Embryonic facial prominence (tissue), 1 donor: ENCODE measurements at regions not wholly inside any gene's neighbourhood (a gene's known extent, or its start where the extent isn't known, plus 50 kb on each side); places are given as distances from the start of the nearest gene placed in this dataset.
"Not testable (repeated sequence)": the region's sequence is repeated elsewhere in the genome, so short reads cannot be mapped to it uniquely, and the experiment has no call there.

Experiments
- DNase-seq: peaks from one replicate; pipeline ENCODE4 v3.0.0-alpha.2; 2016; ENCODE audit errors: extremely low spot score

DNA sequence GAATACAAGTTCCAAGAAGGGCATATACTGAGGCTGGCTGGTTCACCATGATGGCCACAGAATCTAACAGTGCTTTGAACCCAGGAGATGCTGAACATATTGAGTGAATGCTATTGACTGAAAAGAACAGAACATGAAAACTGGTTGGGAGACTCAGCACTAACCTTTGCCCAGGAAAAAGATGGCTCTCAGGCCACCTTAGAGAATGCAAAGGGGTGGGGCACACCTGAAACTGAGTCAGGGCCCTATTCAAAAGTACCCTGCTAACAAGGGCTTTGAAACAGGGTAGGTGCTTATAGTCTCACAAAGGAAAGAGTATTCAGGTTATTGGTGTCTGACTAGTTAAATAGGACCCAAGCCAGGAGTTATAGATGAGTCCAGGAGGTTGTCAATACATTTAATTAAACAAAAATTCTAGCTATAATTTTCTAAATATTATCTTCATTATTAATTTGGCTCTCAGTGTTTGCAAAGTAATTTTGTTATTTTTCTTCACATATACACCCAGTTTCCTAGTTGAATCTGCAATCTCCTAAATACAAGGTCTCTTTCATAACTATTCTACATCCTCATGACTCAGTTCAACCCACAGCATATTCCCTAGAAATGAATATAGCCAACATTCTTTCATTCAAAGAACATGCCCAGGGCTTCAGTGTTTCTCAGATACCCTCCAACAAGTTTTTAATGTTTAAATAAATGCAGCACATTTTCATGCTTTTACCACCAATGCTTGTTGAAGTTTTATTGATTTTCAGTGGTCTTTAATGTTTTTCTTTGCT is 144.2 kb upstream of the RAPGEF2 start:
- no peak for DNase-seq

DNA sequence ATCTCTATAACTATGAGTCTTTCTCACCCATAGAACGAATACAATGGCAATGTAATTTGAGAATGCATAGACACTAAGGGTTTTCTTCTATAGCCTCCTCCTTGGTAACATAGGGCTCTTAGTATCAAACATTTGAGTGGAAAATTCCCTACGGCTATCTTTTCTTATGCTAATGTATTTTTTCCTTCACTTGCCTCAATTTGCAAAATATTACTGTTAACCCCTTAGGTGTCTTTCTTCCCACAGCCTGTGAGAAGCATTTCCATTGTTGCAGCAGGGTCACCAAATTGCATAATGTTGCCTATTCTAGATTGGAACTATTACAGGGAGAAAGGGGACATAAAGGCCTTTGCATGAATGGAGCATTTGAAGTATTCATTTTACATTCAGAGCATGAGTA is 140.5 kb upstream of the RAPGEF2 start:
- no peak for DNase-seq

DNA sequence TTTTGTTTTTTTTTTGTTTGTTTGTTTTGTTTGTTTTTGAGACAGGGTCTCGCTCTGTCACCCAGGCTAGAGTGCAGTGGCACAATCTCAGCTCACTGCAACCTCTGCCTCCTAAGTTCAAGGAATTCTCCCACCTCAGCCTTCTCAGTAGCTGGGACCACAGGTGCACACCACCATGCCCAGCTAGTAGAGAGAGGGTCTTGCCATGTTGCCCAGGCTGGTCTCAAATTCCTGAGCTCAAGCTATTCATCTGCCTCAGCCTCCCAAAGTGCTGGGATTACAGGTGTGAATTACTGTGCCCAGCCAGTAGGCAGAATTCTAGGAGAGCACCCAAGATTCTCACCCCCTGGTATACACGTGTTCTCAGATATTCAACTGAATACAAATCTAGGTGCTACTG is 139.6 kb upstream of the RAPGEF2 start:
- not testable (repeated sequence) for DNase-seq

DNA sequence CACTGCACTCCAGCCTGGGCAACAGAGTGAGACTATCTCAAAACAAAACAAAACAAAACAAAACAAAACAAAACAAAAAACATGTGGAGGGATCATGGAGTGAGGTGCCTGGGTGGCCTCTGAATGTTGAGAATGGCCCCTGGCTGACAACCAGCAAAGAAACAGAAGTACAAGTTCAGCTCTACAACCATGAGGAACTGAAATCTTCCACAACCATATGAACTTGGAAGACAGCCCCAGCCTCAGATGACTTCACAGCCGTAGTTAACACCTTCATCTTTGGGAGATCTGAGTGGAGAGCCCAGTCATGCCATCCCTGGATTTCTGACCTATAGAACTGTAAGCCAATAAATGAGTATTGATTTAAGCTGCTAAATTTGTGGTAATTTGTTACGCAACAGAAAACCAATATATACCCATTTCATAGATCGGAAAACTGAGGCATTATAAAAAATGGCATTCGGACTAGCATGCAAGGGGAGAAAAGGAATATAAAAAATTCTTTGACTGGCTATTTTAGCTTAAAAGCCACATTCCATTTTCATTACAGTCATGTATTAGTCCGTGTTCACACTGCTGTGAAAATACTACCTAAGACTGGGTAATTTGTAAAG is 138.7 kb upstream of the RAPGEF2 start:
- no peak for DNase-seq

DNA sequence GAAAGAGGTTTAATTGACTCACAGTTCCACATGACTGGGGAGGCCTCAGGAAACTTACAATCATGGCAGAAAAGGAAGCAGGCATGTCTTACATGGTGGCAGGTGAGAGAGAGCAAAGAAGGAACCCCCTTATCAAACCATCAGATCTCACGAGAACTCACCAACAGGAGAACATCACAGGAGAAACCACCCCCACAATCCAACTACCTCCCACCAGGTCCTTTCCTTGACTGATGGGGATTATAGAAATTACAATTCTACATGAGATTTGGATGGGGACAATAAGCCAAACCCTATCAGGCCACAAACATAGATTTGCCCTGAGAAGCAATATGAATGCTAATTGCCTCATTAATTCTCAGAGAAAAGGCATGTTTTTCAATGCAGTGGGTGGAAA is 138.2 kb upstream of the RAPGEF2 start:
- DNase-seq: no peak

DNA sequence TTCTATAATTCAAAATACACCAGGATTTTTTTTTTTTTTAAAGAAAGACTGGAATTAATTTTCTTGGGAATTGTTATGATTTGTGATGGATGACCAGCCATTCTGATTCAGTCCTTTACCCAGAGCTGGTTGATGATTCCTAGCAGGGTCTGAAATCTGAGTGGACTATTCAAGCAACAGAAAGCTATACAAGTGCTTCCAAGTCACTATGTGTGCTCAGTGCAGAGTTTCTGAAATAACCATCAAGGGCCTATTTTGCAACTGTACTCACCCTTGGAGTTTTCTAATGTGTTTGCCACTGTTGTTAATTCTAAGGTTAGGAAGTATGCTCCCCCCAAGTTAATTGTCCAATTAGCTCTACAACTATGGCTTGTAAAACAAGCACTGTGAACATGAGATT is 137.7 kb upstream of the RAPGEF2 start:
- no peak for DNase-seq

DNA sequence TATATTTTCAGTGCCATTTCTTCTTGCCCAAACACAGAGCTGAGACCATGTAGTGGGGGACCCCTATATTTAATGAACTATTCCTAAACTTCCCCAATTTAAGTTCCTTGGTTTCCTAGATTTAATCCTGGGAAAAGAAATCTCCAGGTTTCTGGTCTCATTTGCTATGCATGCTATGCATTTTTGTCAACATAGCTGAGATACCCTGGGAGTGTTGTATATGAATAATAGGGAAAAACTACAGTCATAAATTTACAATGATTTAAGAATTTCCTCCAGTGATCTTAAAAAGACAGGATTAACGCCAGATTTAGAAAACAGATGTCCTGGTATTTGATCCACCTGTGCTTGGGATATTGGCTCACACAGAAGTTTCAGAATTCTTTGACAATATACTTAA is 136.8 kb upstream of the RAPGEF2 start:
- no peak for DNase-seq

DNA sequence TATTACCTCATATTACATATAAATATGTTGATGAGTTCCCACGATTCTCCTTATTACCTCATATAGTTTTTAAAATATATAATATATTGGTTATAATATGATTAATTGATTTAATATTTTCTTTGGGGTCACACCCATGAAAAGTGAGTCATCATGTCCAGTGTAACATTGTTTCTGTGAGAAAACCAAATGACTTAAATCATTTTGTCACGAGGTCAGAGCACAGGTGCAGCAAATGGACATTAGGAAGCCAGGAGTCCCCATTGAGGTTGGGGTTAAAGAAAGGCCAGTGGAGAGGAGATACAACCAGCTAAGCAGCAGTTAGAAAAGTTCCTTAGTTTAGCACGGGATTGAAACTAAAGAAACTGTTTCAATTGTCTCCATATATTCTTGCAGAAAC is 133.9 kb upstream of the RAPGEF2 start:
- no peak for DNase-seq

DNA sequence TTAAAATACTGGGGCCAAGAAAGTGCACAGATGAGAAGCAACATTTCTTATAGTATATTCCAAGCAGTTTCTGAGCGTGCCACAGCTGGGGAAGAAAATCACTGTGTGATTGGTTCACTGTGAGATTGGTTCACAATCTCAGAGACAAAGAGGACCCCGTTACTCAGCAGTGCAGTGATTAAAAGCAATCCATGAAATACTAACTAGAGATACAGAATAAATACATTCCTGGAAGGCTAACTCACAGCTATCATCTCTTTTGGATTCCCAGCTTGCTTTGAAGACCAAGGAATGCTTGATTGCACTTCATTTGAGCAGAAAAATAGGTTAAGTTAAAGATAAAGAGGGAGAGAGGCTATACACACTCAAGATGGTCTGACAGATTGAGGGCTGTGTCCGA is 132.1 kb upstream of the RAPGEF2 start:
- no peak for DNase-seq

DNA sequence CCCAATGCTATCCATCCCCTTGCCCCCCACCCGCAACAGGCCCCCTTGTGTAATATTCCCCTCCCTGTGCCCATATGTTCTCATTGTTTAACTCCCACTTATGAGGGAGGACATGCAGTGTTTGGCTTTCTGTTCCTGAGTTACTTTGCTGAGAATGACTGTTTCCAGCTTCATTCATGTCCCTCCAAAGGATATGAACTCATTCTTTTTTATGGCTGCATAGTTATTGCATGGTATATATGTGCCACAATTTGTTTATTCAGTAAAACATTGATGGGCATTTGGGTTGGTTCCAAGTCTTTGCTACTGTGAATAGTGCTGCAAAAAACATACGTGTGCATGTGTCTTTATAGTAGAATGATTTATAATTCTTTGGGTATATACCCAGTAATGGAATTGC is 128.4 kb upstream of the RAPGEF2 start:
- not testable (repeated sequence) for DNase-seq

DNA sequence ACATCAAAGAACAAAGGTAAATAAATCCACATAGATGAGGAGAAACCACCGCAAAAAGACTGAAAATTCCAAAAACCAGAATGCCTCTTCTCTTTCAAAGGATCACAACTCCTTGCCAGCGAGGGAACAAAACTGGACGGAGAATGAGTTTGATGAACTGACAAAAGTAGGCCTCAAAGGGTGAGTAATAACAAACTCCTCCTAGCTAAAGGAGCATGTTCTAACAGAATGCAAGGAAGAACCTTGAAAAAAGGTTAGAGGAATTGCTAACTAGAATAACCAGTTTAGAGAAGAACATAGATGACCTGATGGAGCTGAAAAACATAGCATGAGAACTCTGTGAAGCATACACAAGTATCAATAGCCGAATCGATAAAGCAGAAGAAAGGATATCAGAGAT is 122.2 kb upstream of the RAPGEF2 start:
- DNase-seq: not testable (repeated sequence)

DNA sequence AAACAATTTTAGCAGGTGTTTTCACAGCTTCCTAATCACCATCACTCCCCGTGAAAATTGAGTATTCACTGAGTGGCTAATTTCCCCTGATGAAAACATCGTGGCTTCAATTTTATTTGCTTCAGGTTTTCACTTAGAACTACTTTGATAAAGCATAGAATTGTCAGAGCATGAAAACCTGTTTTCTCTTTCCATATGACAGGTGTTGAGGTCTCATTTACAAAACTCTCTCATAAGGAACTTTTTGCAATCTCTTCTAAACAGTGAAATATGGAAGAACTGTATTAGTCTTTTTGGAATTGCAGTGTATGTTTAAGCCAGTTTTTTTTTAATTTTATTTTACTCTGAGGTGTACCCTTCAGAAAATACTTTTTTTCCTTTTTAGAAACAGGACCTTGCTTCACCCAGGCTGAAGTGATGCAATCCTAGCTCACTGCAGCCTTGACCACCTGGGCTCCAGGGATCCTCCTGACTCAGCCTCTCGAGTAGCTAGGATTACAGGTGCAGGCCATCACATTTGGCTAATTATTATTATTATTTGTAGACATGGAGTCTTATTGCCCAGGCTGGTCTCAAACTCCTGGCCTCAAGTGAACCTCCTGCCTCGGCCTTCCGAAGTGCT is 111.2 kb upstream of the RAPGEF2 start:
- DNase-seq: no peak

DNA sequence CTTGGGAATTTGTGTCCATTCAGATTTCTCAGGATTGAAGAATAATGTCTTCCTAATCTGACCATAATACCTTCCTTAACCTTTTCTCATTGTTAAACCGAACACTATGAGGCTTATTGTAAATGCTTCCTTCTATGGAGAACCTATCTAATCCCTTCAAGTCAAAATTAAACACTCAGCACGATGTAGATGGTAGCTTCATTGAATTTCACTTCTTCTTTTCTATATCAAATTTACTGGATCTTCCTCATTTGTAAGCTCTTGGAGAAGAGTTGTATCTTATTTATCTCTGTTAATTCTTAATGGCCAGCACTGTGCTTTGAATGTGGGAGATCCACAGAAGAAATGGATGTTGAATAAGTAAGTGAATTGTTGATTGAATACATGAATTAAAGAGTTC is 109.0 kb upstream of the RAPGEF2 start:
- DNase-seq: no peak

DNA sequence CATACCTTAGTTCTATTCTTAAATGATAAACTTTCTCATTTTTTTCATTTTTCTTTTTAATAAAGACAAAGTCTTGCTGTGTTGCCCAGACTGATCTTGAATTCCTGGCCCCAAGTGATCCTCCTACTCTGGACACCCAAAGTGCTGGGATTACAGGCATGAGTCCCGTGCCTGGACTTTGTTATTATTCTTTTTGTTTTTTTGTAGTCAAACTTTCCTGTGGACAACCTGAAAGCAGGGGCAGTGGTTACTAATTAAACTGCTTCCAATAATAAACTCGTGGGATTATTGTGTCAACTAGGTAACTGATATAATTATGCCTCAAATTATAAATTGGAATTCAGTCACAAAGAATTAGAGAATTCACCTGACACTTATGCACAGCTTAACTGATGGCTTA is 107.8 kb upstream of the RAPGEF2 start:
- DNase-seq: no peak

DNA sequence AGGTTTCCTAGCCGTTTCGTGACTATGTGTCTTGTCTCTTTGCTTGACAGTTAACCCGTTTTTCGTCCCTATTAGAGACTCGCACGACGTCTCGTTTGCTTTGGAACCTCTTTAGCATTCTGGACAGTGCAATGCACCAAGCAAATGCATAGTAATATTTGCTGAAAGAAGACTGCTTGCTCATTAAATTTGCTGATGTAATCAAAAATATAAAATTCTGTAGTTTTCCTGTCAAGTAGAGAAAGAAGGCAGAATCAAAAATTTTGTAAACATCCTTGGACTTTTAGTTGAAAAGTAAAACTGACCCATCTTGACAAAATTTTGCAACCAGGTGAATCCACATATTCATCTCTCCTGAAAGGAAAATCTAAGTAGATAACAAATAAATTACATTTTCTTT is 106.9 kb upstream of the RAPGEF2 start:
- no peak for DNase-seq

DNA sequence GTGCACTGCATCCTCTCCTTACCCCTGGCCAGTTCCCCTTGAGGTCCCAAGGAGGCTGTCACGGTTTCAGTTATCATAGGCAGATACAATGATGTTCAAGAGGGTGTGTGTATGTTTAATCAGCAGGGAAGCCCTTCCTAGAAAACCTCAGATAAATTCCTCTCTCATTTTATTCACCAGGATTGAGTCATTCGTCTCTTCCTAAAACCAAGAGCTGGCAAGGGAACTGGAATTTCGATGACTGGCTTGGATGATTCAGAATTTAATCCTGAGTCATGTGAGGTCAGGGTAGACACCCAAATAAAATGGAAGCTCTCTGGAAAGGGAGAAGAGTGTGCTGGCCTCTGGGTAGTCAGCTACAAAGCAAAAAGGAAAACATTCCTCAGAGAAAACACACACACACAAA is 106.2 kb upstream of the RAPGEF2 start:
- DNase-seq: no peak

DNA sequence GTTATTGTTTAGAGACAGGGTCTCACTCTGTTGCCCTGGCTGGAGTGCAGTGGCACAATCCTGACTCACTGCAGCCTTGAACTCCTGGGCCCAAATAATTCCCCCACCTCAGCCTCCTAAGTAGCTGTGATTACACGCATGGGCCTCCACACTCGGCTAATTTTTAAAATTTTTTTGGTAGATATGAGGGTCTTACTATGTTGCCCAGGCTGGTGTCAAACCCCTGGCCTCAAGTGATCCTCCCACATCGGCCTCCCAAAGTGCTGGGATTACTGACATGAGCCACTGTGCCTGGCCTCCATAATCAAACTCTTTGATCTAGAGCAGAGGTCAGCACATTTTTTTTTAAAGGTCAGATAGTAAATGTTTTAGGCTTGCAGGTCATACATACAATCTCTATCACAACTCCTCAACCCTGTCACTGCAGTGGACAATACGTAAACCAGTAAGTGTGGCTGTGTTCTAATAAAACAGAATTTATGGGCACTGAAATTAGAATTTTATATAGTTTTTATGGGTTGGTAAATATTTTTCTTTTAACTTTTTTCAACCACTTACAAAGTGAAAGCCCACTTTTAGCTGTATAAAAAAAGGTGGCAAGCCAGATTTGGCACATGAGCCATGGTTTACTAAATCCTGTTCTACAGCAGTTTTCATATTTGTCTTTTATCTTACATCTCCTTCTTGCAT is 105.1 kb upstream of the RAPGEF2 start:
- no peak for DNase-seq

DNA sequence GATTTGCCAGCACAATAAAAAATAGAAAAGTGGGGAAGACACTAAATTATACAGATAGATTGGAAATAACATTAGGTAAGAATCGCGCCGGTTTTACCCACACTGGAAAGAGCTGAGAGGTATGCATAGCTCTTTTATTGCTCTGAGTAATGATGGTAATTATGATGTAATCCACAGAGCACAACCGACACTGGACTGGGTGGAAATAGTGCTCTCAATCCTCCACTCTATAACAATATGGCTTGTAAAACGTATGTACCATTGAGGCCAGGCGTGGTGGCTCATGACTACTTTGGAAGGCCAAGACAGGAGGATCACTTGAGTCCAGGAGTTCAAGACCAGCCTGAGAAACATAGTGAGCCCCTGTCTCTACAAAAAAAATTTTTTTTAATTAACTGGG is 104.3 kb upstream of the RAPGEF2 start:
- no peak for DNase-seq

DNA sequence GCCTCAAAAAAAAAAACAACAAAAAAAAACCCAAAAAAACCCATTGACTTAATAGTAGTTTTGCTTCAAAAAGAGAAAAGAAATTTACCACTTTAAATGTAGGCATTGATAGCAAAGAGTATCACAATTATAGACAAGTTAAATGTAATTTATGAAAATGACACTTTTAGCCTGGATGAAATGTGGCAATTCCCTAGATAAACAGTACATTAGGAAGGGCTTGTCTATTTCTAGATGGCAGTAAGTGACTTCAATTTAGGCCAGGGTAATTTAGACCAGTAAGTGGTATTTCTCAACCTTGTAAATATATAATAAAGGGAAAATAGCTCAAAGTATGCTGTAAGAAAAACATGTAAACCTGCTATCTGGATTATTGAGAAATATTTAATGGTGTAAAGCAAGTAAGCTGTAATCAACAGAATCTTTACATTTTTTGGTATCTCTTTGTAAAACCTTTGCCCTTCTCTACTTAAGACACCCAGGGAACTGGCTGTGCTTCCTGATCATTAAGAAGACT is 103.7 kb upstream of the RAPGEF2 start:
- no peak for DNase-seq

DNA sequence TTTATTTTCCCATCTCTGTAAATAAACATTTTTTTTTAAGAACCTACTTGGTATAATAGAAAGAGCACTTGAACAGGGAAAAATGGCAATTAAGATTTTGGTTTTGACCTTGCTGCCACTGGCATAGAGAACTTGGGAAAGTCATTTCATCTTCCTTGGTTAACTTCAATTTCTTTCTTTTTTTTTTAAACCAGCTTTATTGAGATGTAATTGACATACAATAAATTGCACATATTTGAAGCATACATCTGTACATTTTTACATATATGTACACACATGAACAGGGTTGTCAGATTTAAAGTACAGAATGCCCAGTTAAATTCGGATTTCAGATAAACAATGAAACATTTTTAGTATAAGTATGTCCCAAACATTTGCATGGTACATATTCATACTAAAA is 103.0 kb upstream of the RAPGEF2 start:
- DNase-seq: no peak

DNA sequence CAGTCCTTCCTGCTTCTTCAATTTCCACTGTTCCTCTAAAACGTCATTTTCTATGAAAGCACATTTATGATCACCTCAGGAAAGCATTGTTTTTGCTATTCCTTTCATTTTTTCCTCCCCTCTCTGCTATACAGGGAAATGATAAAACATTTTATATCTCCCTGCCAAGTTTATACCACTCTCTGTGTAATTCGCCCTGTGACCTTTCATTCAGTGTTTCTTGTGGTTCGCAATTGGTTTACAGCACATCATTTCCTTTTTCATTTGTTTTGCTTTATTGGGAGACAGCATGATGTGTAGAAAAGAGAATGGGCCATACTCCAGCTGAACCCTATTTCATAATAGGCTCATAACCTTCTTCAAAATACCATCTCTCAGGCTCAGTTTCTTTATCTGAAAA is 99.9 kb upstream of the RAPGEF2 start:
- DNase-seq: no peak
